ENCODE measurements at regions not wholly inside any gene's neighbourhood (a gene's known extent, or its start where the extent isn't known, plus 50 kb on each side); places are given as distances from the start of the nearest gene placed in this dataset.

DNA sequence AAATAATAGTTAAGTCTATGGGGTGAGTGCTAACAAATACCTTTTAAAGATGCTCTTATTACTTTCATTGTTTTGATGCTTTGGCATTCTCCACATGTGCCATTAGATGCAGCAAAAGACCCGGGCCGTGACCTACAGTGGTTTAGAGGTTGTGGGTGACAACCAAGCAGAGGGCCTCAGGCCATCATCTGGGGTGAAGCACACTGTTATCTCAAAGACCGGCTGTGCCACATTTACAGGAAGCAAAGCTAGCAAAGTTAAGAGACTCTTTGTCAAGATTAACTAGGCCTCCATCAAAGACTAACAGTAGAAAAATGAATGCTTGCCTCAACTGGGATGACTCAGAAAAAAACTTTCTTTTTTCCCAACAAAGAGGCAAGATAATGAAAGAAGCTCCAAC, 695.3 kb downstream of the SATB2 start:
- no peak for TF ChIP-seq CTCF (IDR thresholded peaks at IDR 0.05 in 4 of 5, conservative IDR thresholded peaks at IDR 0.05 in 1 of 5)
- no peak for TF ChIP-seq POLR2A (IDR thresholded peaks at IDR 0.05)

All from gastrocnemius medialis (tissue), 4 donors.